GM10266 (cell line): ENCODE measurements at regions not wholly inside any gene's neighbourhood (a gene's known extent, or its start where the extent isn't known, plus 50 kb on each side); places are given as distances from the start of the nearest gene placed in this dataset.

Source experiments
- DNase-seq: peaks from one replicate; pipeline ENCODE4 v3.0.0; 2012; ENCODE audit errors: extremely low spot score
- CTCF ChIP-seq: IDR thresholded peaks from 2 replicates; pipeline ENCODE4 v1.5.1; 2012; ENCODE audit warnings: mild to moderate bottlenecking, low read depth; ENCODE audit not compliant: control insufficient read depth, insufficient read depth; ENCODE audit errors: missing control alignments

GRCh38 chr1:30418061-30418938, 305.1 kb downstream of the MATN1 start:
- DNase-seq = no peak
- TF ChIP-seq CTCF = no peak

GRCh38 chr1:30417701-30418046, 305.7 kb downstream of the MATN1 start:
- no peak for TF ChIP-seq CTCF
- no peak for DNase-seq

- TF ChIP-seq CTCF = no peak
- no peak for DNase-seq
Measured at GRCh38 chr1:30417001-30417700, 306.2 kb downstream of the MATN1 start.

- no peak for DNase-seq
- TF ChIP-seq CTCF = no peak
Measured at GRCh38 chr1:30416221-30416820, 307.1 kb downstream of the MATN1 start.

- no peak for DNase-seq
- TF ChIP-seq CTCF = no peak
Measured at GRCh38 chr1:30415171-30415940, 308.0 kb downstream of the MATN1 start.

- no peak for TF ChIP-seq CTCF
Measured at GRCh38 chr1:30414851-30415165, 308.6 kb downstream of the MATN1 start.

More at GRCh38 chr1:30414851-30415165, 308.6 kb downstream of the MATN1 start:
- DNase-seq = no peak
